Mammary epithelial cell (primary cell): ENCODE measurements at regions not wholly inside any gene's neighbourhood (a gene's known extent, or its start where the extent isn't known, plus 50 kb on each side); places are given as distances from the start of the nearest gene placed in this dataset.

Source experiments
- CTCF ChIP-seq, 2 donors: IDR thresholded peaks in 1 of 2; conservative IDR thresholded peaks in 1 of 2; 2 replicates each; pipeline ENCODE4 v1.5.1; 2011 to 2012; ENCODE audit warnings: inconsistent platforms in 2 of 2, low read length in 2 of 2, mild to moderate bottlenecking in 2 of 2, control low read depth in 1 of 2, low read depth in 1 of 2; ENCODE audit not compliant: insufficient read depth in 1 of 2; ENCODE audit errors: extremely low read depth in 1 of 2
- EZH2 ChIP-seq: IDR thresholded peaks from 2 replicates; pipeline ENCODE4 v1.6.1; 2012; ENCODE audit warnings: low read length, inconsistent platforms, borderline replicate concordance

GRCh38 chr3:159761369-159761768, 227.3 kb upstream of the IL12A start:
- no peak for TF ChIP-seq CTCF (conservative IDR thresholded peaks at IDR 0.05 in 1 of 2, IDR thresholded peaks at IDR 0.05 in 1 of 2; ENCODE audit: extremely low read depth in 1 of 2, insufficient read depth in 1 of 2, low read depth in 1 of 2, low read length in 2 of 2)
- TF ChIP-seq EZH2 = no peak
